ENCODE measurements at regions not wholly inside any gene's neighbourhood (a gene's known extent, or its start where the extent isn't known, plus 50 kb on each side); places are given as distances from the start of the nearest gene placed in this dataset.

DNA sequence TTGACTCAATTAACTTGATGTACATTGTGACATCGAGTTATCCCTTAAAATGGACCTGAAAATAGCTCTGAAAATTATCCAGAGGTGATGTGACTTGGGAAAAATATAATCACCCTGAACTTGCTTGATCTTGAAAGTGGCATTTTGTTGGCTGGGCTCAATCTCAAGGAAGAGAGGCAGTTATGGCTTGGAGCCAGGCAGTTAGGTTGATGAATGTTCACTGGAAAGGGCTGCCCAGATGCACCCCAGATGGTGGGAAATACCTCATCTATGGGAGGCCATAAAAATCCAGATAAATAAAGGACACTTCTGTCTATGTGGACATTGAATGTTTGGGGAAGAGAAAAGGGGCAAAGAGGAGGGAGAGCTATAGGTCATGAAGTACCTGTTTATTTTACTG is 55.7 kb upstream of the OR5AN1 start:
- Mint-ChIP-seq H3K4me3 (no peak overlapping the region), H3K36me3 (ENCODE audit: low read depth) (no peaks in the 10 kb centered on the region), H3K27ac (no peak overlapping the region), H3K27me3 (peaks cover 19% of the 10 kb centered on the region), H3K9me3 (no peaks in the 10 kb centered on the region), H3K4me1 (no peaks in the 10 kb centered on the region)
- POLR2A ChIA-PET: no interaction called here
- DNase-seq: no peak
- CTCF ChIA-PET: no interaction called here

DNA sequence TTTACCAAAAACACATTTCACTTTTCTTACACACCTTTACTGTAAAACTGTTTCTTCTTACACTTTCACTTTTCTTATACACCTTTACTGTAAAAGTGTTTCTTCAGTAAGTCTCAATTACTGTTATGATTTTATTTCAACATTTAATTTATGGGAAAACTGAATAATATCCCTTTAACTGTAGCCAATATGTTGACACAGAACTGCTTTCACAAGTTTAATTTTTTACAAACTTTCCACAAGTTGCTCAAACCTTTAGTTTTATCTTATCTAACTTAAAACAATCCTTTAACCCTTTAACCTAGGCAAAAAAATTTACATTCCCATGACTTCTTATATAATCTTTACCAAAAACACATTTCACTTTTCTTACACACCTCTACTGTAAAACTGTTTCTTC is 63.3 kb upstream of the OR5AN1 start:
- no peak for DNase-seq
- no peaks in the 10 kb centered on the region for H3K36me3 Mint-ChIP-seq (ENCODE audit: low read depth)
- H3K4me1 Mint-ChIP-seq: no peaks in the 10 kb centered on the region
- H3K27ac Mint-ChIP-seq: no peak overlapping the region
- H3K9me3 Mint-ChIP-seq: peaks cover 3% of the 10 kb centered on the region
- no peak overlapping the region for H3K4me3 Mint-ChIP-seq
- peaks cover 16% of the 10 kb centered on the region for H3K27me3 Mint-ChIP-seq
- CTCF ChIA-PET: no interaction called here
- POLR2A ChIA-PET: no interaction called here

DNA sequence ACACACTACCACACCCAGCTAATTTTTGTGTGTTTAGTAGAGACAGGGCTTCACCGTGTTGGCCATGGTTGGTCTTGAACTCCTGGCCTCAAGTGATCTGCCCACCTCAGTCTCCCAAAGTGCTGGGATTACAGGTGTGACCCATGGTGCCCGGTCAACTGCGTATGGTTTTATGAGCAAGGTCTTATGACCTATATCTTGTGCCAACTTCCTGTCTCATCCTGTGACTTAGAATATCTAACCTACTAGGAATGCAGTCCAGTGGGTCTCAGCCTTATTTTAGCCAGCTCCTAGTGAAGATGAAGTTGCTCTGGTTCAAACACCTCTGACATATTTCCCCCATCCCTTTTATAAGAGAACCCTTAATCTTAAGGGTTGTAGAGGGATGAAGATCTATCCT is 66.1 kb upstream of the OR5AN1 start:
- H3K36me3 Mint-ChIP-seq (ENCODE audit: low read depth): no peaks in the 10 kb centered on the region
- POLR2A ChIA-PET: interaction anchor here (0.5 kb wide), 1 partner anchor 34 kb away, joined by 3 read pairs; no protein-coding TSS in a partner anchor
- H3K27me3 Mint-ChIP-seq: peaks cover 19% of the 10 kb centered on the region
- H3K4me3 Mint-ChIP-seq: no peak overlapping the region
- H3K9me3 Mint-ChIP-seq: peaks cover 3% of the 10 kb centered on the region
- DNase-seq: no peak
- no peak overlapping the region for H3K27ac Mint-ChIP-seq
- CTCF ChIA-PET: interaction anchor here (0.6 kb wide), 1 partner anchor 336 kb away, joined by 3 read pairs; no protein-coding TSS in a partner anchor
- no peaks in the 10 kb centered on the region for H3K4me1 Mint-ChIP-seq

DNA sequence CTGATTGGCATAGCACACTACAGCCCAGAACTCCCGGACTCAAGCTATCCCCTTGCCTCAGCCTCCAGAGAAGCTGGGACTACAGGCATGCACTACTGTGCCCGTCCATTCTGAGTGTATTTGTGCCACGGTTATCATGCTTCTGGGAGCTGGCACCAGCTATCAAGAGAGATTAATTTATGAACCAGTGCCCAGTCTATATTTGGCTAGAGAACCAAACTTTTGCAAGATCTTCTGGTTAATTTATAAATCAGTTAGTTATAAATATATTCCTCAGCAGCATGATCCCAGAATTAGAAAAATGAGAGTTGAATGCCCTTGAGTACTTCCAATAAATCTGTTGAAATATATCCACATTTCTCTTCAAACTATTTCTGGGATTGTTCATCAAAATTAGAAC is 67.5 kb upstream of the OR5AN1 start:
- ChIA-PET POLR2A (no interaction called here), CTCF (no interaction called here)
- no peak for DNase-seq
- no peaks in the 10 kb centered on the region for H3K36me3 Mint-ChIP-seq (ENCODE audit: low read depth)
- H3K27me3 Mint-ChIP-seq: peaks cover 24% of the 10 kb centered on the region
- H3K4me3 Mint-ChIP-seq: no peak overlapping the region
- no peaks in the 10 kb centered on the region for H3K4me1 Mint-ChIP-seq
- H3K9me3 Mint-ChIP-seq: peaks cover 3% of the 10 kb centered on the region
- H3K27ac Mint-ChIP-seq: no peak overlapping the region

DNA sequence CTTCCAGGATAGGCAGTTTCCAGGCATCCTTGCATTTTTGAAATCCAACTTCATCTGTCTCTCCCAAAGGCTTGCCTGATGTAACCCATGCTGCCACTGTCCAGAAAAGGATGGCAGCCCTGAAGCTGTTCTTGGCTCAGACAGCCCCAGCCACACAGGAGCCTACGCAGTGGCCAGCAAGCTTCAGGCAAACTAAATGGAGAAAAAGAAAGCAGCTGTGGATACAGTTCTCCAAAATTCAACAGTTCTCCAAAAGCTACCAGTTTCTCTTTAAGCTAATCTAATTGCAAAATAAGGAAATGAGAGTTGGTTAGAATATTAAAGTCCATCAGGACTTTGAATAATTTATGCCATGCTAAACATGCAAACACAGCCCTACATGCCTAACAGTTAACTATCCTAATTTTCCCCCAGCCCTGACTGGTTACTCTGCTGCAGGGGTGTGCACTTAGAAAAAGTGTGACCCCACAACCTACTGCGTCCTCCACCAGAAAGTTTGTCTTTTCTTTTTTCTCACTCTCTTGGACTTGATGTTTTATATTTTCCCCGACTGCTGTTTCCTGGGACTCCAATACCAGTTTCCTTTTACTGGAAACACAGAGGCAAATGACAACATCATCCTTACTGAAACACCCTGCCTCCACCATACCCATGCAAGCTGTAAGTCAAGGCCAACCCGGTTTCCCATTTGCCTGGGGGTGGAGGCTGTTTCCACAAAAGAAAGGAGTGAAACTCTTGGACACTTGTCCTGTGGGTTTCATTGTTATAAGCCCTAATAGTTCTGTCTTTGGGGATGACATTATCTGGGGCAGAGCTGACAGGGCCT is 69.1 kb upstream of the OR5AN1 start:
- Mint-ChIP-seq H3K9me3 (peaks cover 3% of the 10 kb centered on the region), H3K4me3 (no peak overlapping the region), H3K4me1 (peaks cover 5% of the 10 kb centered on the region), H3K27ac (no peak overlapping the region), H3K27me3 (peaks cover 26% of the 10 kb centered on the region), H3K36me3 (ENCODE audit: low read depth) (no peaks in the 10 kb centered on the region)
- no peak for DNase-seq
- ChIA-PET CTCF (interaction anchor here (1.4 kb wide), 1 partner anchor 118 kb away, joined by 3 read pairs; no protein-coding TSS in a partner anchor), POLR2A (no interaction called here)

DNA sequence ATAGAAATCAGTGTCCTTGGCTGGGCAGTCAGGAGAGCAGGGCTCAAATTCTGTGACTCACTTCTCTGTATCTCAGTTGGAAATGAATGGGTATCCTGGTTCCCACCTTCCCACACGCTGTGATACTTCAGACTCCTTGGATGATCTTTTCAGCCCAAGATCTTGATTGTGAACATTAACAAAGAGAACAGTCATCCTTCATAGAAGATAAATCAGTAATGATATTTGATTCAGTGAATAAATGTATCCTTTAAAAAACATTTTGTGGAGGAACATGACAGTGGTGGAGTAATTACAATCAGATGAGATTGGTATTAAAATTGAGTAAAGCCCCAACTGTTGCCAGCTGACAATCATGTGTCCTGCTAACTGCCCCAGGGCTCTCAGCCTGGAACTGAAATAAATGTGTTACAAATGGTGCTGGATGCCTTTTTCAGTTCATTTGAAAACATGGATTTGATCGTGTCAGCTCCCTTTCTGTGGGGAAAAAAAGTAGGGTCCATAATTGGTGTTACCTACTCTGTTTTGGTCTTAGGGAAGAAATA is 72.9 kb upstream of the OR5AN1 start:
- no peak overlapping the region for H3K27ac Mint-ChIP-seq
- no peaks in the 10 kb centered on the region for H3K9me3 Mint-ChIP-seq
- H3K27me3 Mint-ChIP-seq: peaks cover 23% of the 10 kb centered on the region
- no peak overlapping the region for H3K4me3 Mint-ChIP-seq
- CTCF ChIA-PET: interaction anchor here (1.0 kb wide), 2 partner anchors 16 to 114 kb away, joined by 3 read pairs; partner anchors contain the start of gene DTX4
- H3K4me1 Mint-ChIP-seq: peaks cover 18% of the 10 kb centered on the region
- DNase-seq: no peak
- POLR2A ChIA-PET: no interaction called here
- H3K36me3 Mint-ChIP-seq (ENCODE audit: low read depth): no peaks in the 10 kb centered on the region

DNA sequence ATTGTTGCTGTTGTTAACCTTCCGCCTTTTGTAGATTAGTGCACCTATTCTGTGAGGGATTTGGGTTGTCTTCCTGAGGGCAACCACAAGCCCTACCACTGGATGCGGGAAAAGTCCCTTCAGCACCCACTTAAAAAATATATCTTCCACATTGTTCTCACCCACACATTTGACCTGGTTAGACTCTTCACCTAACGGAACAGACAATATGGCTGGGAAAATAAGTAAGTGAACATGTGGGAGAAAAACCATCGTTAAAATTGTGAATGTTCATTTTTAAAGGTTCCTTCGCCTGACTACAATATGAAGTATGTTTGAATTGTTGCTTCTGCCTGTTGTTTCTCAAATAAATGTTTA is 72.0 kb upstream of the MPEG1 start:
- Mint-ChIP-seq H3K36me3 (ENCODE audit: low read depth) (no peaks in the 10 kb centered on the region), H3K9me3 (no peaks in the 10 kb centered on the region), H3K27ac (no peak overlapping the region), H3K27me3 (peaks cover 23% of the 10 kb centered on the region), H3K4me1 (peaks cover 18% of the 10 kb centered on the region), H3K4me3 (no peak overlapping the region)
- ChIA-PET CTCF (no interaction called here), POLR2A (no interaction called here)
- no peak for DNase-seq

DNA sequence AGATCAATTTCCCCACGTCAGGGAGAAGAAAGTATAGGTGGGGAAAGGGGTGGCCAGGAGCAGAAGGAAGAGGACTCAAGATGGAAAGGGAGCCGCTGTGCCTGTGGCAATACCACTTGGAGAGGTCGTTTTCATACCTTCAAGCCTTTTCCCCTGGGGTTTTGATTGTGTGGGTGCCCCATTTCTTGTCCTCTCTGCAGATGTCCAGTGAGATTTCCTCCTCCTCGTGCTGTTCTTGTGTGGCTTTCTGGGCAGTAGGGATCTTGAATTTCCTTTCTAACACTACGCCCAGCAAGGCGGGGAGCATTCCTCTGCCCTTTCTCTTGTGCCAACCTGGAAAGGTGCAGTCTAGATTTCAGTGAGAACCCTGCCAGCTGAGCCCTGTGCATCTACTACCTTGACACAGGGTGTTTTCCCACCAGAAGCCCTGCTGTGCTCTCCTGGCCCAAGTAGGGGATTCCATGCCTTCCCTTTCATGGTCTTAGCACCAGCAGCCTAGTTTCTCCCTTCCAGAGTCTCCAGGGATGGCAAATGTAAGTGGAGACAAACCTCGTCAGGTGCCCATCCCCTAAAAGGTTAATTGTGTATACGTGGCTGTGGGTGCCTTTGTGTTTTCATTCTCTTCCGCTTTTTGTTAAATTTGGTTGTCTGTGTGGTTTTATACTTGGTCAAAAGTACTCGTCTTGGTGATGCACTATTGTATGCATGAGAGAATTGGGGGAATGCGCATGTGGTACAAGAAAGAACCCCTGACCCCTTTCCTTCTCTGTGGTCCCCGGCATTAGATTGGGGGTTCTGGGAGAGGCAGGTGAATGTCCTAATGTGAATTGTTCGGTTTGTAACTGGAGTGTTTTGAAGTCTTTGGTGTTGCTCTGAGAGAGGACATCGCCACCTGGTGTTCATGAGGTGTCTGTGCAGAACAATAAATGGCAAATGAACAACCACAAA is 71.4 kb upstream of the MPEG1 start:
- H3K27ac Mint-ChIP-seq: peak overlapping the region; percentile 66
- H3K4me3 Mint-ChIP-seq: peak overlapping the region; percentile 49
- ChIA-PET POLR2A (no interaction called here), CTCF (no interaction called here)
- H3K9me3 Mint-ChIP-seq: no peaks in the 10 kb centered on the region
- peaks cover 19% of the 10 kb centered on the region for H3K27me3 Mint-ChIP-seq
- DNase-seq: peak; percentile 65
- H3K36me3 Mint-ChIP-seq (ENCODE audit: low read depth): no peaks in the 10 kb centered on the region
- H3K4me1 Mint-ChIP-seq: peaks cover 18% of the 10 kb centered on the region

DNA sequence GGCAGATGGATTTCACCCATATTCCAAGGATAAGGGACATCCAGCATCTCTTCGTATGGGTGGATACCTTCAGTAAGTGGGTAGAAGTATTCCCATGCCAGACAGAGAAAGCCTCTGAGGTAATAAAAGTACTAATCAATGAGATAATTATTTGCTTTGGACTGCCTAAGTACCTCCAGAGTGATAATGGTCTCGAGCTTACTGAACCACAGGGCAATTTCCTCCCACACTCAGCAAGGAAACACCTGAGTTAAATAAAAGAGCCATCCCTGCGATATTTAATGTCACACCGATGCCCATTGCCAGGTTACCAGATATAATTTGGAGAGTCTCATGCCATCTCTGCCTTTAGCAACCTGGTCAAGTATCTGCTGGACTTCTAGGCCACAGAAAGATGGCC is 70.6 kb upstream of the MPEG1 start:
- CTCF ChIA-PET: no interaction called here
- H3K27me3 Mint-ChIP-seq: peaks cover 19% of the 10 kb centered on the region
- H3K4me1 Mint-ChIP-seq: peaks cover 18% of the 10 kb centered on the region
- DNase-seq: no peak
- no peak overlapping the region for H3K27ac Mint-ChIP-seq
- POLR2A ChIA-PET: no interaction called here
- H3K4me3 Mint-ChIP-seq: no peak overlapping the region
- no peaks in the 10 kb centered on the region for H3K36me3 Mint-ChIP-seq (ENCODE audit: low read depth)
- no peaks in the 10 kb centered on the region for H3K9me3 Mint-ChIP-seq

DNA sequence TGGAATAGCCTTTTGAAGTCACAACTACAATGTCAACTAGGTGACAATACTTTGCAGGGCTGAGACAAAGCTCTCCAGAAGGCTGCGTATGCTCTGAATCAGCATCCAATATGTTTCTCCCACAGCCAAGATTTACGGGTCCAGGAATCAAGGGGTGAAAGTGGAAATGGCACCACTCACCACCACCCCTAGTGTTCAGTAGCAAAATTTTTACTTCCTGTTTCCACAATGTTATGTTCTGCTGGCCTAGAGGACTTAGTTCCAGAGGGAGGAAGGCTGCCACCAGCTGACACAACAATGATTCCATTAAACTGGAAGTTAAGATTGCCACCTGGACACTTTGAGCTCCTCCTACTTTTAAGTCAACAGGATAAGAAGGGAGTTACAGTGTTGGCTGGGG is 68.5 kb upstream of the MPEG1 start:
- POLR2A ChIA-PET: no interaction called here
- peaks cover 18% of the 10 kb centered on the region for H3K4me1 Mint-ChIP-seq
- H3K27ac Mint-ChIP-seq: no peak overlapping the region
- no peak for DNase-seq
- no peaks in the 10 kb centered on the region for H3K36me3 Mint-ChIP-seq (ENCODE audit: low read depth)
- H3K27me3 Mint-ChIP-seq: peaks cover 10% of the 10 kb centered on the region
- H3K9me3 Mint-ChIP-seq: no peaks in the 10 kb centered on the region
- CTCF ChIA-PET: no interaction called here
- no peak overlapping the region for H3K4me3 Mint-ChIP-seq

DNA sequence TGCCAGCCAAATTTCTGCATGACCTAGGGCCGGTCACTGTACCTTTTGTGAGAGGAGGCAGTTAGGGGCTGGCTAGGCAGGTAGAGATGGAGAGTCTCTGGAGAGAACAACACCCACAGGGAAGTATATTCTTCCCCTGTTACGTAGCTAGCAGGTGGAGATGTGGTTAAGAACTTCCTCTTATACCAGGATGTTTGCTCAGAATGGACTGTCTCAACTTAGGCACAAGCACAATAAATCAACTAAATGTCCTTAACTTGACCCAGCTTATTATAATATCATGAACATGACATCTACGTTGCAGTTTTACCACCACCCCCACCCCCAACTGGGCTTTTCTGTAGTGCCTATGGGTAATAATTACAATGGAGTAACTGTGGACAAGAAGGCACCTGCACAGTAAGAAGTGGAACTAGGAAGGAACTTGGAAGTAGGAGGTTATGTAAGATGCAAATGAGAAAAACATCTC is 60.7 kb upstream of the MPEG1 start:
- H3K36me3 Mint-ChIP-seq (ENCODE audit: low read depth): no peaks in the 10 kb centered on the region
- ChIA-PET CTCF (interaction anchor here (0.6 to 0.9 kb wide), 2 partner anchors 138 to 1395 kb away, joined by 3 read pairs; no protein-coding TSS in a partner anchor), POLR2A (no interaction called here)
- no peak overlapping the region for H3K4me3 Mint-ChIP-seq
- H3K4me1 Mint-ChIP-seq: peaks cover 40% of the 10 kb centered on the region
- peak overlapping the region; percentile 83 for H3K27ac Mint-ChIP-seq
- no peak for DNase-seq
- H3K27me3 Mint-ChIP-seq: no peaks in the 10 kb centered on the region
- H3K9me3 Mint-ChIP-seq: peaks cover 3% of the 10 kb centered on the region

DNA sequence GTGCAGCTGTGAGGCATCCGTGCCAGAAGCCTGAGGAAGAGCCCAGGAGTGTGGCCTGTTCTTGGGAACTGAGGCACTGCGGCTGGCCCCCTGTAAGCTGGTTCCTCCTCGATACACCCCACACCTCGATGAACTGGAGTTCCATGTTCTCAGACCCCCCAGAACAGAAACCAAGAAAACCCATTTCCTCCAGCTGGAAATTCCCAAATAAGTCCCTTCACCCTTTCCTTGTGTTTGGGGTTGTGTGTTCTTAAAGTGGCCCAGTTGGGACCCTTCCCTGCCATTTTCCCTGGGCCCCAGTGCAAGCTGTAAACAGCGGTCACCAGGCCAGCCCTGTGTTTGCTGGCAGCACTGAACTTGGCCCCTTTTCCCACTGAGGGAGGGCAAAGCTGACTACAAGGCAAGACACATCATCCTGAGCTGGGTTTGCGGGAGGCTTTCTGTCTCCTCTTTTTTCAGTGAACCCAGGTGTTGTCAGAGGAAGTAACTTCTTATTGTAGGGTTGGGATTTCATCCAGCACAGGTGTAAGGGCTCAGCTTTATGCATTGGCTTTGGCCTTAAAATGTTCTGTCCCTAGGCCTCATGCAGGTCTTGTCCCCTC is 60.1 kb upstream of the MPEG1 start:
- peak overlapping the region; percentile 83 for H3K27ac Mint-ChIP-seq

More for the DNA sequence above, 60.1 kb upstream of the MPEG1 start:
- H3K4me1 Mint-ChIP-seq: peaks cover 40% of the 10 kb centered on the region
- ChIA-PET CTCF (interaction anchor here (0.9 kb wide), 1 partner anchor 137 kb away, joined by 3 read pairs; no protein-coding TSS in a partner anchor), POLR2A (no interaction called here)
- peaks cover 3% of the 10 kb centered on the region for H3K9me3 Mint-ChIP-seq
- DNase-seq: no peak
- no peaks in the 10 kb centered on the region for H3K27me3 Mint-ChIP-seq
- no peak overlapping the region for H3K4me3 Mint-ChIP-seq
- no peaks in the 10 kb centered on the region for H3K36me3 Mint-ChIP-seq (ENCODE audit: low read depth)

Measured in activated CD4-positive, alpha-beta T cell treated with anti-CD3 and anti-CD28 coated beads, Interleukin-2, amount 10 ng/mL, durations not matched to agents 7 days and 5 days (primary cell).